GM23248 (cell line): ENCODE measurements at regions not wholly inside any gene's neighbourhood (a gene's known extent, or its start where the extent isn't known, plus 50 kb on each side); places are given as distances from the start of the nearest gene placed in this dataset.

Experiments used
- EZH2 ChIP-seq: fragments of 200-600 bp; sonication (generic); IDR thresholded peaks from 2 replicates; pipeline ENCODE4 v1.6.1; 2018; ENCODE audit warnings: antibody characterized with exemption, mild to moderate bottlenecking; ENCODE audit not compliant: insufficient read depth, poor library complexity, severe bottlenecking
- EZH2phosphoT487 ChIP-seq: fragments of 200-600 bp; sonication (generic); IDR thresholded peaks from 2 replicates; pipeline ENCODE4 v1.6.1; 2018; ENCODE audit warnings: antibody characterized with exemption, moderate library complexity, mild to moderate bottlenecking, low read depth; ENCODE audit not compliant: insufficient read depth

DNA sequence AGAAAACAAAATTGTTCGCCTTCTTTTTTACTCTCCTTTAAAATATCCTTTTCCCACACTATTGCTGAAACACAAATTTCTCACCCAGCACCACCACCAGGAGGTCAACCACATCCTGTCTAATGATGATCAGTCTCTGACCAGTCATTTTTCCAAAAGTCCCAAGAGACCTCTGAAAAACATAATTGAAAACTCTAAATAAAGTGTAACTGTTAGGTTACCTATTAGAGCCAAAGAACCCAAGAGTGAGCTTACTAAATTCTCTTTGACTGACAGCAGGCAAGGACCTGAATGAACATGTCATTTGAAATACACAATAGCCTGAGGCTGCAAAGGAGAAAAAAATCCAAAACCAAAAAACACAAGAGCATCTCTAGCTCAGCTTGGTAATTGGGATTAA lies 735.4 kb downstream of the CBLN4 start:
- no peak for TF ChIP-seq EZH2phosphoT487
- TF ChIP-seq EZH2, result no peak
